ENCODE measurements at regions not wholly inside any gene's neighbourhood (a gene's known extent, or its start where the extent isn't known, plus 50 kb on each side); places are given as distances from the start of the nearest gene placed in this dataset.

DNA sequence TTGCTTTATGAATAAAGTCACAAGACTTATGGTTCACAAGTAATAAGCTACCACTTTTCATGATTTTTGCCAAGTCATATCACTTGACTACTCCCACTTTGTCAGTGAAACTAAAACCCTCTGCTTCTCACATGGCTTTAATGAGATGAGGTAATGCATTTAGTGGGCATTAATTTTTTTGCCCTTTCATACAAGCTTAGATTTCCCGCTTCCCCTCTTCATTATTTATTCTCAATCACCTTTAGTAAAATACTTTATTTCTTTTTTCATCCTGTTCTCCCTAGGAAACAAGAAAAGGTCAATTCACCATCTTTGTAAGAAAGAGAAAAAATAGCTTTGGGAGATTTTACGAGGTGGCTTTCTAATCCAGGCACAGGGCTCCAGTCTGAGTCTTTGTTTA is 109.6 kb upstream of the STARD3NL start:
- TF ChIP-seq CTCF (conservative IDR thresholded peaks at IDR 0.05; ENCODE audit: low read depth, low read length) = no peak
- TF ChIP-seq POLR2A (IDR thresholded peaks at IDR 0.05; ENCODE audit: low read depth, low read length) = no peak
- TF ChIP-seq BHLHE40 (IDR thresholded peaks at IDR 0.05; ENCODE audit: low read depth, low read length) = no peak
- TF ChIP-seq CEBPB (IDR thresholded peaks at IDR 0.05; ENCODE audit: low read depth, low read length) = no peak
- no peak for TF ChIP-seq MAFK (IDR thresholded peaks at IDR 0.05; ENCODE audit: low read depth, low read length)
- no peak for TF ChIP-seq MAZ (IDR thresholded peaks at IDR 0.05; ENCODE audit: borderline replicate concordance, low read depth, low read length)
- TF ChIP-seq RCOR1 (IDR thresholded peaks at IDR 0.05; ENCODE audit: insufficient replicate concordance, low read length) = no peak

Measured in IMR-90 (cell line).